ENCODE measurements at regions not wholly inside any gene's neighbourhood (a gene's known extent, or its start where the extent isn't known, plus 50 kb on each side); places are given as distances from the start of the nearest gene placed in this dataset.
"Not testable (repeated sequence)": the region's sequence is repeated elsewhere in the genome, so short reads cannot be mapped to it uniquely, and the experiment has no call there.

- no peak overlapping the region for H2AFZ ChIP-seq (ENCODE audit: low read length, unreplicated experiment)
These were observed 85.1 kb upstream of the RELN start for GRCh38 chr7:104074529-104074928.

GRCh38 chr7:104071641-104072040 lies 82.2 kb upstream of the RELN start:
- not testable (repeated sequence) for H3K4me3 ChIP-seq (ENCODE audit: low read depth, low read length); H3K27ac ChIP-seq (ENCODE audit: low read depth, low read length); H3K27me3 ChIP-seq (ENCODE audit: insufficient read depth, low read length); H3K79me2 ChIP-seq (ENCODE audit: control insufficient read depth, insufficient read depth, low read length, unreplicated experiment); H3K4me1 ChIP-seq (ENCODE audit: control insufficient read depth, insufficient read depth, low read length, unreplicated experiment); H3K36me3 ChIP-seq (ENCODE audit: insufficient read depth, low read length); H2AFZ ChIP-seq (ENCODE audit: low read length, unreplicated experiment)

More at GRCh38 chr7:104074529-104074928, 85.1 kb upstream of the RELN start:
- H3K4me3 ChIP-seq (ENCODE audit: low read depth, low read length), result no peak overlapping the region
- H3K27me3 ChIP-seq (ENCODE audit: insufficient read depth, low read length), result peaks cover 18% of the 10 kb centered on the region
- H3K4me1 ChIP-seq (ENCODE audit: control insufficient read depth, insufficient read depth, low read length, unreplicated experiment), result no peaks in the 10 kb centered on the region
- H3K79me2 ChIP-seq (ENCODE audit: control insufficient read depth, insufficient read depth, low read length, unreplicated experiment), result no peaks in the 10 kb centered on the region
- no peaks in the 10 kb centered on the region for H3K36me3 ChIP-seq (ENCODE audit: insufficient read depth, low read length)
- H3K27ac ChIP-seq (ENCODE audit: low read depth, low read length), result no peak overlapping the region

GRCh38 chr7:104065491-104065890 lies 76.0 kb upstream of the RELN start:
- no peaks in the 10 kb centered on the region for H3K79me2 ChIP-seq (ENCODE audit: control insufficient read depth, insufficient read depth, low read length, unreplicated experiment)
- H3K4me3 ChIP-seq (ENCODE audit: low read depth, low read length), result no peak overlapping the region
- no peaks in the 10 kb centered on the region for H3K27me3 ChIP-seq (ENCODE audit: insufficient read depth, low read length)
- H3K4me1 ChIP-seq (ENCODE audit: control insufficient read depth, insufficient read depth, low read length, unreplicated experiment), result no peaks in the 10 kb centered on the region
- no peak overlapping the region for H2AFZ ChIP-seq (ENCODE audit: low read length, unreplicated experiment)
- H3K27ac ChIP-seq (ENCODE audit: low read depth, low read length), result no peak overlapping the region
- no peaks in the 10 kb centered on the region for H3K36me3 ChIP-seq (ENCODE audit: insufficient read depth, low read length)

- Histone ChIP-seq H3K27me3 (ENCODE audit: insufficient read depth, low read length) (no peaks in the 10 kb centered on the region), H3K36me3 (ENCODE audit: insufficient read depth, low read length) (no peaks in the 10 kb centered on the region), H3K4me3 (ENCODE audit: low read depth, low read length) (no peak overlapping the region), H3K27ac (ENCODE audit: low read depth, low read length) (no peak overlapping the region), H3K4me1 (ENCODE audit: control insufficient read depth, insufficient read depth, low read length, unreplicated experiment) (no peaks in the 10 kb centered on the region), H3K79me2 (ENCODE audit: control insufficient read depth, insufficient read depth, low read length, unreplicated experiment) (no peaks in the 10 kb centered on the region), H2AFZ (ENCODE audit: low read length, unreplicated experiment) (no peak overlapping the region)
These were observed 75.5 kb upstream of the RELN start for GRCh38 chr7:104064969-104065387.

- H3K4me3 ChIP-seq (ENCODE audit: low read depth, low read length); H2AFZ ChIP-seq (ENCODE audit: low read length, unreplicated experiment); H3K79me2 ChIP-seq (ENCODE audit: control insufficient read depth, insufficient read depth, low read length, unreplicated experiment); H3K4me1 ChIP-seq (ENCODE audit: control insufficient read depth, insufficient read depth, low read length, unreplicated experiment); H3K36me3 ChIP-seq (ENCODE audit: insufficient read depth, low read length); H3K27me3 ChIP-seq (ENCODE audit: insufficient read depth, low read length); H3K27ac ChIP-seq (ENCODE audit: low read depth, low read length): not testable (repeated sequence)
These were observed 74.3 kb upstream of the RELN start for GRCh38 chr7:104063797-104064196.

GRCh38 chr7:104061652-104062051 lies 72.2 kb upstream of the RELN start:
- no peak overlapping the region for H2AFZ ChIP-seq (ENCODE audit: low read length, unreplicated experiment)
- H3K4me3 ChIP-seq (ENCODE audit: low read depth, low read length), result no peak overlapping the region
- H3K4me1 ChIP-seq (ENCODE audit: control insufficient read depth, insufficient read depth, low read length, unreplicated experiment), result no peaks in the 10 kb centered on the region
- no peaks in the 10 kb centered on the region; the same call in 1 of the 2 replicates for H3K27me3 ChIP-seq (ENCODE audit: insufficient read depth, low read length)
- no peaks in the 10 kb centered on the region for H3K36me3 ChIP-seq (ENCODE audit: insufficient read depth, low read length)
- H3K79me2 ChIP-seq (ENCODE audit: control insufficient read depth, insufficient read depth, low read length, unreplicated experiment), result no peaks in the 10 kb centered on the region
- no peak overlapping the region for H3K27ac ChIP-seq (ENCODE audit: low read depth, low read length)

- H2AFZ ChIP-seq (ENCODE audit: low read length, unreplicated experiment); H3K27ac ChIP-seq (ENCODE audit: low read depth, low read length): not testable (repeated sequence)
These were observed 70.4 kb upstream of the RELN start for GRCh38 chr7:104059837-104060236.

GRCh38 chr7:104059103-104059502 lies 69.6 kb upstream of the RELN start:
- Histone ChIP-seq H3K4me1 (ENCODE audit: control insufficient read depth, insufficient read depth, low read length, unreplicated experiment) (no peaks in the 10 kb centered on the region), H2AFZ (ENCODE audit: low read length, unreplicated experiment) (no peak overlapping the region), H3K36me3 (ENCODE audit: insufficient read depth, low read length) (no peaks in the 10 kb centered on the region), H3K79me2 (ENCODE audit: control insufficient read depth, insufficient read depth, low read length, unreplicated experiment) (no peaks in the 10 kb centered on the region), H3K27me3 (ENCODE audit: insufficient read depth, low read length) (peaks cover 3% of the 10 kb centered on the region; the same call in 1 of the 2 replicates), H3K4me3 (ENCODE audit: low read depth, low read length) (no peak overlapping the region), H3K27ac (ENCODE audit: low read depth, low read length) (no peak overlapping the region)

More at GRCh38 chr7:104059837-104060236, 70.4 kb upstream of the RELN start:
- not testable (repeated sequence) for H3K36me3 ChIP-seq (ENCODE audit: insufficient read depth, low read length); H3K79me2 ChIP-seq (ENCODE audit: control insufficient read depth, insufficient read depth, low read length, unreplicated experiment); H3K4me1 ChIP-seq (ENCODE audit: control insufficient read depth, insufficient read depth, low read length, unreplicated experiment); H3K27me3 ChIP-seq (ENCODE audit: insufficient read depth, low read length); H3K4me3 ChIP-seq (ENCODE audit: low read depth, low read length)

- no peaks in the 10 kb centered on the region for H3K36me3 ChIP-seq (ENCODE audit: insufficient read depth, low read length)
- no peak overlapping the region for H3K4me3 ChIP-seq (ENCODE audit: low read depth, low read length)
- H3K27ac ChIP-seq (ENCODE audit: low read depth, low read length), result no peak overlapping the region
- H3K27me3 ChIP-seq (ENCODE audit: insufficient read depth, low read length), result peaks cover 3% of the 10 kb centered on the region; the same call in 1 of the 2 replicates
- no peak overlapping the region for H2AFZ ChIP-seq (ENCODE audit: low read length, unreplicated experiment)
- H3K4me1 ChIP-seq (ENCODE audit: control insufficient read depth, insufficient read depth, low read length, unreplicated experiment), result no peaks in the 10 kb centered on the region
- H3K79me2 ChIP-seq (ENCODE audit: control insufficient read depth, insufficient read depth, low read length, unreplicated experiment), result no peaks in the 10 kb centered on the region
These were observed 64.9 kb upstream of the RELN start for GRCh38 chr7:104054362-104054761.

- Histone ChIP-seq H3K4me3 (ENCODE audit: low read depth, low read length) (no peak overlapping the region), H3K4me1 (ENCODE audit: control insufficient read depth, insufficient read depth, low read length, unreplicated experiment) (no peaks in the 10 kb centered on the region), H3K36me3 (ENCODE audit: insufficient read depth, low read length) (no peaks in the 10 kb centered on the region), H2AFZ (ENCODE audit: low read length, unreplicated experiment) (no peak overlapping the region), H3K27me3 (ENCODE audit: insufficient read depth, low read length) (peaks cover 5% of the 10 kb centered on the region), H3K79me2 (ENCODE audit: control insufficient read depth, insufficient read depth, low read length, unreplicated experiment) (no peaks in the 10 kb centered on the region), H3K27ac (ENCODE audit: low read depth, low read length) (no peak overlapping the region)
These were observed 63.5 kb upstream of the RELN start for GRCh38 chr7:104052979-104053378.

GRCh38 chr7:104048055-104048454 lies 58.6 kb upstream of the RELN start:
- Histone ChIP-seq H2AFZ (ENCODE audit: low read length, unreplicated experiment) (no peak overlapping the region), H3K27ac (ENCODE audit: low read depth, low read length) (no peak overlapping the region), H3K79me2 (ENCODE audit: control insufficient read depth, insufficient read depth, low read length, unreplicated experiment) (no peaks in the 10 kb centered on the region), H3K4me1 (ENCODE audit: control insufficient read depth, insufficient read depth, low read length, unreplicated experiment) (no peaks in the 10 kb centered on the region), H3K36me3 (ENCODE audit: insufficient read depth, low read length) (no peaks in the 10 kb centered on the region), H3K27me3 (ENCODE audit: insufficient read depth, low read length) (peaks cover 36% of the 10 kb centered on the region; the same call in 1 of the 2 replicates), H3K4me3 (ENCODE audit: low read depth, low read length) (no peak overlapping the region)

Data from ACC112 (cell line).